IMR-90 (cell line): ENCODE measurements at regions not wholly inside any gene's neighbourhood (a gene's known extent, or its start where the extent isn't known, plus 50 kb on each side); places are given as distances from the start of the nearest gene placed in this dataset.

Source experiments
- BHLHE40 ChIP-seq: fragments of 150-350 bp; IDR thresholded peaks from 2 replicates; pipeline ENCODE4 v1.6.1; 2016; ENCODE audit warnings: mild to moderate bottlenecking, low read depth, low read length
- CEBPB ChIP-seq: IDR thresholded peaks from 2 replicates; pipeline ENCODE4 v1.6.1; 2012; ENCODE audit warnings: low read depth, low read length, improper control_type of control experiment
- CHD1 ChIP-seq: IDR thresholded peaks from 2 replicates; pipeline ENCODE4 v1.6.1; 2012; ENCODE audit warnings: low read depth, low read length, improper control_type of control experiment
- CTCF ChIP-seq: conservative IDR thresholded peaks from 2 replicates; pipeline ENCODE4 v1.5.1; 2012; ENCODE audit warnings: mild to moderate bottlenecking, low read depth, low read length, improper control_type of control experiment
- ELK1 ChIP-seq: fragments of 150-350 bp; IDR thresholded peaks from 2 replicates; pipeline ENCODE4 v1.6.1; 2016; ENCODE audit warnings: low read depth, mild to moderate bottlenecking, low read length, moderate library complexity, borderline replicate concordance
- FOS ChIP-seq: fragments of 150-350 bp; IDR thresholded peaks from 2 replicates; pipeline ENCODE4 v1.6.1; 2016; ENCODE audit warnings: low read depth, low read length
- MAZ ChIP-seq: IDR thresholded peaks from 2 replicates; pipeline ENCODE4 v1.6.1; 2012; ENCODE audit warnings: low read depth, mild to moderate bottlenecking, low read length, improper control_type of control experiment, moderate library complexity, borderline replicate concordance
- MXI1 ChIP-seq: IDR thresholded peaks from 2 replicates; pipeline ENCODE4 v1.6.1; 2012; ENCODE audit warnings: low read depth, mild to moderate bottlenecking, low read length, moderate library complexity, borderline replicate concordance
- NFE2L2 ChIP-seq: fragments of 150-350 bp; IDR thresholded peaks from 2 replicates; pipeline ENCODE4 v1.6.1; 2016; ENCODE audit warnings: low read depth, mild to moderate bottlenecking, low read length
- POLR2A ChIP-seq: IDR thresholded peaks from 2 replicates; pipeline ENCODE4 v1.6.1; 2012; ENCODE audit warnings: mild to moderate bottlenecking, low read depth, low read length
- RAD21 ChIP-seq: IDR thresholded peaks from 2 replicates; pipeline ENCODE4 v1.6.1; 2012; ENCODE audit warnings: low read length, improper control_type of control experiment
- RCOR1 ChIP-seq: IDR thresholded peaks from 2 replicates; pipeline ENCODE4 v1.6.1; 2012; ENCODE audit warnings: mild to moderate bottlenecking, low read length, improper control_type of control experiment; ENCODE audit not compliant: insufficient replicate concordance
- RFX5 ChIP-seq: IDR thresholded peaks from 2 replicates; pipeline ENCODE4 v1.8.0; 2012; ENCODE audit warnings: low read depth, mild to moderate bottlenecking, low read length, moderate library complexity
- SMC3 ChIP-seq: fragments of 150-350 bp; IDR thresholded peaks from 2 replicates; pipeline ENCODE4 v1.6.1; 2016; ENCODE audit warnings: low read depth, mild to moderate bottlenecking, antibody characterized with exemption, low read length, moderate library complexity

- TF ChIP-seq CHD1 (no peak), CTCF (no peak), ELK1 (no peak), POLR2A (no peak), BHLHE40 (no peak), FOS (peak; percentile 59; the same call in 1 of the 2 replicates), NFE2L2 (no peak), SMC3 (no peak), CEBPB (0 out of 2 replicates have a peak, but pooled peaks have one; percentile 4), MXI1 (no peak), MAZ (no peak), RAD21 (no peak), RCOR1 (no peak), RFX5 (no peak)
These were observed 74.3 kb upstream of the PLEKHG7 start for GRCh38 chr12:92628476-92628875.
